ENCODE measurements at regions not wholly inside any gene's neighbourhood (a gene's known extent, or its start where the extent isn't known, plus 50 kb on each side); places are given as distances from the start of the nearest gene placed in this dataset.

- H3F3A ChIP-seq (ENCODE audit: low read depth), result no peaks in the 10 kb centered on the region
- TF ChIP-seq EZH2phosphoT487 (IDR thresholded peaks at IDR 0.05; ENCODE audit: borderline replicate concordance) (no peak), CTCF (conservative IDR thresholded peaks at IDR 0.05; ENCODE audit: low read length) (no peak)
- H3K27me3 ChIP-seq (ENCODE audit: insufficient read depth, low read length, poor library complexity, severe bottlenecking), result no peaks in the 10 kb centered on the region
- no peaks in the 10 kb centered on the region for H3K36me3 ChIP-seq (ENCODE audit: insufficient read depth, low read length)
- no peaks in the 10 kb centered on the region for H3K9me3 ChIP-seq (ENCODE audit: insufficient read depth, low read depth, low read length)
- no peak overlapping the region for H3K4me2 ChIP-seq (ENCODE audit: low read depth, low read length, poor library complexity, severe bottlenecking)
- H2AFZ ChIP-seq (ENCODE audit: low read length), result no peak overlapping the region
- no peaks in the 10 kb centered on the region for H3K4me1 ChIP-seq (ENCODE audit: insufficient read depth, low read length, poor library complexity, severe bottlenecking)
- no peaks in the 10 kb centered on the region for H3K9me2 ChIP-seq (replicated peaks; ENCODE audit: low read depth, low read length)
- no peaks in the 10 kb centered on the region for H4K20me1 ChIP-seq (ENCODE audit: insufficient read depth, low read length, poor library complexity, severe bottlenecking)
- H3K9ac ChIP-seq (ENCODE audit: low read depth, low read length, poor library complexity, severe bottlenecking), result no peak overlapping the region
- no peak overlapping the region for H3K4me3 ChIP-seq (ENCODE audit: low read length, poor library complexity, severe bottlenecking)
- no peaks in the 10 kb centered on the region for H3K79me2 ChIP-seq (ENCODE audit: insufficient read depth, low read length)
Measured at GRCh38 chr15:93913871-93914270, 317.5 kb upstream of the MCTP2 start.

GRCh38 chr15:93913310-93913709, 318.1 kb upstream of the MCTP2 start:
- H3K9ac ChIP-seq (ENCODE audit: low read depth, low read length, poor library complexity, severe bottlenecking), result no peak overlapping the region
- H3K9me3 ChIP-seq (ENCODE audit: insufficient read depth, low read depth, low read length), result no peaks in the 10 kb centered on the region
- H2AFZ ChIP-seq (ENCODE audit: low read length), result no peak overlapping the region
- H3K27me3 ChIP-seq (ENCODE audit: insufficient read depth, low read length, poor library complexity, severe bottlenecking), result no peaks in the 10 kb centered on the region
- H3K4me1 ChIP-seq (ENCODE audit: insufficient read depth, low read length, poor library complexity, severe bottlenecking), result no peaks in the 10 kb centered on the region
- no peaks in the 10 kb centered on the region for H3K79me2 ChIP-seq (ENCODE audit: insufficient read depth, low read length)
- H4K20me1 ChIP-seq (ENCODE audit: insufficient read depth, low read length, poor library complexity, severe bottlenecking), result no peaks in the 10 kb centered on the region
- H3K4me3 ChIP-seq (ENCODE audit: low read length, poor library complexity, severe bottlenecking), result no peak overlapping the region
- TF ChIP-seq CTCF (conservative IDR thresholded peaks at IDR 0.05; ENCODE audit: low read length), result no peak
- H3F3A ChIP-seq (ENCODE audit: low read depth), result no peaks in the 10 kb centered on the region
- H3K4me2 ChIP-seq (ENCODE audit: low read depth, low read length, poor library complexity, severe bottlenecking), result no peak overlapping the region
- H3K9me2 ChIP-seq (replicated peaks; ENCODE audit: low read depth, low read length), result no peaks in the 10 kb centered on the region
- H3K36me3 ChIP-seq (ENCODE audit: insufficient read depth, low read length), result no peaks in the 10 kb centered on the region

- no peak overlapping the region for H3K4me2 ChIP-seq (ENCODE audit: low read depth, low read length, poor library complexity, severe bottlenecking)
- no peaks in the 10 kb centered on the region for H4K20me1 ChIP-seq (ENCODE audit: insufficient read depth, low read length, poor library complexity, severe bottlenecking)
- no peak overlapping the region for H2AFZ ChIP-seq (ENCODE audit: low read length)
- H3F3A ChIP-seq (ENCODE audit: low read depth), result no peaks in the 10 kb centered on the region
- no peaks in the 10 kb centered on the region for H3K36me3 ChIP-seq (ENCODE audit: insufficient read depth, low read length)
- H3K4me3 ChIP-seq (ENCODE audit: low read length, poor library complexity, severe bottlenecking), result no peak overlapping the region
- no peaks in the 10 kb centered on the region for H3K4me1 ChIP-seq (ENCODE audit: insufficient read depth, low read length, poor library complexity, severe bottlenecking)
- no peaks in the 10 kb centered on the region for H3K79me2 ChIP-seq (ENCODE audit: insufficient read depth, low read length)
- H3K9ac ChIP-seq (ENCODE audit: low read depth, low read length, poor library complexity, severe bottlenecking), result no peak overlapping the region
- TF ChIP-seq EZH2phosphoT487 (IDR thresholded peaks at IDR 0.05; ENCODE audit: borderline replicate concordance), result no peak
- no peak for TF ChIP-seq CTCF (conservative IDR thresholded peaks at IDR 0.05; ENCODE audit: low read length)
- H3K27me3 ChIP-seq (ENCODE audit: insufficient read depth, low read length, poor library complexity, severe bottlenecking), result no peaks in the 10 kb centered on the region
- H3K9me2 ChIP-seq (replicated peaks; ENCODE audit: low read depth, low read length), result no peaks in the 10 kb centered on the region
- H3K9me3 ChIP-seq (ENCODE audit: insufficient read depth, low read depth, low read length), result no peaks in the 10 kb centered on the region
Measured at GRCh38 chr15:93900476-93901400, 330.6 kb upstream of the MCTP2 start.

Data from Loucy (cell line).